Esophagus squamous epithelium (tissue), 4 donors: ENCODE measurements at regions not wholly inside any gene's neighbourhood (a gene's known extent, or its start where the extent isn't known, plus 50 kb on each side); places are given as distances from the start of the nearest gene placed in this dataset.

Experiments
- CTCF ChIP-seq, 6 experiments: fragments of 450-650 bp in 4 of 6; fragments of 200-600 bp in 2 of 6; sonication (generic) in 2 of 6; IDR thresholded peaks; one replicate each; pipeline ENCODE4 v1.5.1; 2016 to 2019; ENCODE audit warnings: antibody characterized with exemption in 6 of 6, mild to moderate bottlenecking in 4 of 6, moderate library complexity in 4 of 6
- POLR2A ChIP-seq, 4 donors: fragments of 450-650 bp; IDR thresholded peaks; one replicate each; pipeline ENCODE4 v1.6.1; 2017; ENCODE audit warnings: antibody characterized with exemption in 4 of 4, mild to moderate bottlenecking in 4 of 4, moderate library complexity in 3 of 4

- TF ChIP-seq POLR2A (IDR thresholded peaks at IDR 0.05), result no peak
- TF ChIP-seq CTCF (IDR thresholded peaks at IDR 0.05), result no peak
Observed at GRCh38 chr13:76014406-76015318, 378.5 kb downstream of the LMO7 start.
